ENCODE measurements at regions not wholly inside any gene's neighbourhood (a gene's known extent, or its start where the extent isn't known, plus 50 kb on each side); places are given as distances from the start of the nearest gene placed in this dataset.
A peak's percentile ranks its signal among the peaks of the same experiment; 100 is the strongest.
"Not testable (repeated sequence)": the region's sequence is repeated elsewhere in the genome, so short reads cannot be mapped to it uniquely, and the experiment has no call there.

GRCh38 chr4:94014484-94015136 lies 186.1 kb downstream of the ATOH1 start:
- no peak for DNase-seq

DNA sequence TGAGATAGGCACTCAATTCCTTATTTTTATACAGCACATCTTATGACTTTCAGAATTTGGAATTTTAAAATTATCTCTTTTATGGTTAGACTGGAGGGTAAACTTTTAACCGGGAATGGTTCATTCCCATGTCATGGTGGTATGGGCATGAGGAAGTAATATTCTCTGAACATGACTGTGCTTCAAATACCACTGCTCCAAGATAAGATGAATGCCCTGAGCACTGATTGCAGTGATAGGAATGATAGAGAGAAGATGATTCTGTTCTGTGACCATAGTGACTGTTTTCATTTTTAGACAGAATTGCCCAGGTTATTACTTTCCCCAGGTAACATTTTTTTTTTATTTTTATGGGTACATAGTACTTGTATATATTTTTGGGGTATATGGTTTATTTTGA lies 187.4 kb downstream of the ATOH1 start:
- DNase-seq = no peak

GRCh38 chr4:94032754-94033153 lies 174.9 kb upstream of the SMARCAD1 start:
- DNase-seq = no peak

DNA sequence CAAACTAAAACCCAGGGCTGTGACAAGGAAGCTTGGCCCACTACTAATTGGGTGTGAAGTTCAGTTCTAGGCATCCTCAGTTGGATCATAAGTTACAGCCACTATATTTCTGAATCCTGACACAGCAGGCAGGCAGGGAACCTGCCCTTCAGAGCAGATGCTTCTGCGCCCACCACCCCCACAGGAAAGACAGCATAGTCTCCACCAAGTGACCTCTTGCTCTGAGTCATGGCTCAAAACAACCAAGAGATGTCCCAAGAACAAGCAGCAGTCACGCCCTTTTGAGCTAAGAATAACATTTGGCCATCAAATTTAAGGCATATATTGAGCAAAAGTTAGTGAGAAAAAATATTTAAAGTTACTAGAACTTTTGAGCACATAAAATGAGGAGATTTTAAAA lies 170.7 kb upstream of the SMARCAD1 start:
- no peak for DNase-seq

GRCh38 chr4:94038195-94038594 lies 169.5 kb upstream of the SMARCAD1 start:
- no peak for DNase-seq

- DNase-seq = no peak
Measured at GRCh38 chr4:94039226-94039625, 168.4 kb upstream of the SMARCAD1 start.

GRCh38 chr4:94044471-94044870 lies 163.2 kb upstream of the SMARCAD1 start:
- not testable (repeated sequence) for DNase-seq

DNA sequence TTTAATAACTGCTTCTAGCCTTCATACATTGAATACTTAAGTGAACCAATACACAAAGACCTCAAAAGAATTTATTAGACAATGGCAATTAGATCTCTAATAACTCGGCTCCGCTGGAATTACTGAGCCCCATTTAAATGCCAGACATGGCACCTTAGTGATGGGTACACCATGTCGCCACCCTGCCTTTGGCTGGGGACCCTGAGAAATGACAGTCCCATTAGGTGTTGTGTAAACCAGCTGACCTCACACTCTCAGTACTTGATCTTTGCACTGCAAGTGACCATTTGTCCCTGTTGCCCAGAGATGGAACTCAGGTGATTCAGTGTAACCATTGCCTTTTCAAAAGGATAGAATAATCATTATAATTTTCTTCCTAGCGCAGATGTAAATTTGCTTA lies 144.6 kb upstream of the SMARCAD1 start:
- no peak for DNase-seq

DNA sequence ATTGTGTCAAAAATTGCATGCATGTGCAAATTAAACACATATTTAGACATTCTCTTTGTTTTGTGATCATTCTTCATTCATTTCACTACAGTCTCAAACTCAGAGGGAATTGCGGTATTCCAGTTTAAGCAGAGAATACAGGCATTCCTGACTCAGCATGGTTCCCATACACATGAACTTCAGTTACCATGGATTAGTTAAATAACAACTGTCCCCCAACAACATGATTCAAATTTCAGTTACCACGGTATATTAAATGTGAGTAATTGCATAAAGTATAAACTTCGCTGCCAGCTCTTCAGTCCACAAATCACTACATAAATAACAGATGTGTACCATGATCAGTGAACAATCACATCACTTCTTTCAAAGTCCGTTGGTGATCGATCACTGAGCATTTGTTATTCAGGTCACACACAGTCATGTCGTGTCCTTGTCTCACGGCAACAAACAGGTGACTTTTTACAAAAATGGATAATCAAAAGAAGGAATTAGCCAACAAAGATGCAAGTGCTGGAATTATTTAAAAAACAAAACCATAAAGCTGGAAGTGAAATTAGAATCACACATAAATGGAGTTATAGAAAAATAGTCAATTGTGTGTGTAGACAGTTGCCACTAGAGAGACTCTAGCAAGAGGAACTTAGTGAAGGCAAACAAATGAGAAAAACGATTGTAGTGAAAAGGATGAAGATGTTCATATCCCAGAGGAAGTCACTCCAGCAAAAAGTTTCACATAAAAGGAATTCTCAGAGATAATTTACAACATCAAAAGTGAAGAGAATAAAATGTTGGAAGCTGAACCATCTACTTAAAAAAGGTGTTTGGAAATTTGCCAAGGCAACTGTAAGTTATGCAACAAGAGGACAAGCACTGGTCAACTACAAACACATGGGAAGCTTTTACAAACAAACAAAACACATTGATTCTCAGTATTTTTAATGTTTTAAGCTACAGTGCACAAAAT lies 138.6 kb upstream of the SMARCAD1 start:
- no peak for DNase-seq

- no peak for DNase-seq
Measured at GRCh38 chr4:94076498-94076897, 131.2 kb upstream of the SMARCAD1 start.

- no peak for DNase-seq
Measured at GRCh38 chr4:94084155-94084554, 123.5 kb upstream of the SMARCAD1 start.

- DNase-seq = not testable (repeated sequence)
Measured at GRCh38 chr4:94099141-94099540, 108.5 kb upstream of the SMARCAD1 start.

DNA sequence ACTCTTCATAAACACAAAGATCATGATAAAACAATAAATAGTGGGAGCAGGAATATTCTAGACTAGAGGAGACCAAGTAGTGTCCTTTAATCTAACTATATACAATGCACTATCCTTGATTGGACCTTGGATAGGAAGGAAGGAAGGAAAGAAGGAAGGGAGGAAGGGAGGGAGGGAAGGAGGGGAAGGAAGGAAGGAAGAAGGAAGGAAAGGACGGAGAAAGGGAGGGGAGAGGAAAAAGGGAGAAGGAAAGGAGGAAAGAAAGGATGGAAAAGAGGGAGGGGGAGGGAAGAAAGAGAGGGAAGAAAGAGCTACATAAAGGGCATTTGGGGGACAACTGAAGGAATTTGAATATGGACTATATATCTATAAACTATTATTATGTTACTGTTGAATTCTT lies 95.0 kb upstream of the SMARCAD1 start:
- DNase-seq = no peak

DNA sequence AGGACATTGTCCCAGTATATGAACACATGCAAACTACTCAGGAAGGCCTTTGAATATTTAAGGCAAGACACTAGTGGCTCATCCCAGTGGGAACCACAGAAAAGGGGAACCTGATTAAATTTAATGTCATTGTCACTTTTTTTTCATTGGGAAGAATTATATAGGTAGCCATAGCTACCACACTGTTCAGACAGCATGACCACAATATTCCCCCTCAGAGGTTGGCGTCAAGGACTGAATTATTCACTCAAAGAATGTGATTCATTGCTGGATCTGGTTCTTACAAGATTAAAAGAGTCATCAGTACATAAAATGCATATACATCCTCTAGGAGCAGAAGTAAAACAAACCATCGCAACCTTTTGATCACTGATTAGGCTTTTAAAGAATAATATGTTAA lies 92.0 kb upstream of the SMARCAD1 start:
- DNase-seq = no peak

DNA sequence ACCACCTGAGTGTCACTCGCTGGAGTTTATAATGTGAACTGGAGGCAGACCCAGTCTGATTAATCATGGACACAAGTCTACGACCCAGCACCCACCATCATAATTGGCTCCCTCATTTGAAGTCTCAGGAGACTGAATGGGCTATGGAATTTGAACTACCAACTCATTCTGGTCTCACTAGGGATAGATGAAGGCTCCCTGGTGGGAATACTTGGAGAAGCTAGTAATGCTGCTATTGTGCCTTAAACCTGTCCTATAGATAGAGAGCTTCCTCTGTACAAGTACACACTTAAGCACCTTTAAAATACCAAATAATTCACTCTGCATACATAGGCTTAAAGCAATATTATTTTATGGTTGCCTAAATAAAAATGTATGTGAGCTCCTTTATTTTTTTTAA lies 90.8 kb upstream of the SMARCAD1 start:
- no peak for DNase-seq

GRCh38 chr4:94126669-94127068 lies 81.0 kb upstream of the SMARCAD1 start:
- DNase-seq = no peak

DNA sequence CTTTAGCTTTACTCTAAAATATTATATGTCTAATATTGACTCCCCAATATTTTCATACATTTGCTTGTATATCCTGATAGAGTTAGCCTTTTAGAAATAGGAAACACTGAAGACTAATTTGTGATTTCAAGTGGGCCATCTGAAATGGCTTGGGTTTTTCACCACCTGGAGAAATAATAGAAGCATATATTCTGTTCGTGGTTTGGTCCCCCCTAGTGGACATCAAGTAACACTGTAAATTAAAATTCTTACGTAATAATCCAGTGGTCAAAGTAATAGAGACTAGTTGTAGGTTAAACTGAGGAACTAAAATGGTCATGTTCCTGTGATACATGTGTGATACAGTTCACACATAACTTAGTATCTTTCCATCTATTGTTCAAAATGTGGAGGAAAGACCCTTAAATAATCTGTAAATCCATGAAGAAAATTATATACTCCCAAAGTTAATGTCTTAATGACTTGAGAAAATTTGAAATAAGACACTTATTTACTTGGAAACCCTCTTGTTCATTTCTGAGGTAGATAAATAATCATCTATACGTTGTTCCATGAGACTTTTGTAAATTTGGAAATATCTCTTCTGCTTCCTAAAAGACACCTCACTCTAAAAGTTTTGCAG lies 79.8 kb upstream of the SMARCAD1 start:
- DNase-seq = peak in 1 of 2 experiments; percentile 13

DNA sequence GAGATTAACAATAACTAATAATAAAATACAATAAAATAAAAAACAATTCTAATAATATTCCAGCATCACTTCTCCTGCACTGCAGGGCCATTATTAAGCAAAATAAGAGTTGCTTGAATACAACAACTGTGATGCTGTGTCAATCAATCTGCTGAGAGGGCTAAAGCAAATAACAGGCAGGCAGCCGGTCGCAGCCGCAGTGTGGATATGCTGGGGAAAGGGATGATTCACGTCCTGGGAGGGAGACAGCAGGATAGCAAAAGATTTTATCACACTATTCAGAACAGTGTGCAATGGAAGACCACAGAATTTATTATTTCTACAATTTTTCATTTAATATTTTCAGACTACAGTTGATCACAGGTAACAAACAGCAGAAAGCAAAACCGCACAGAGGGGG lies 76.5 kb upstream of the SMARCAD1 start:
- no peak for DNase-seq

GRCh38 chr4:94135701-94136100 lies 72.0 kb upstream of the SMARCAD1 start:
- DNase-seq = no peak

GRCh38 chr4:94139931-94140612 lies 67.6 kb upstream of the SMARCAD1 start:
- DNase-seq = no peak

DNA sequence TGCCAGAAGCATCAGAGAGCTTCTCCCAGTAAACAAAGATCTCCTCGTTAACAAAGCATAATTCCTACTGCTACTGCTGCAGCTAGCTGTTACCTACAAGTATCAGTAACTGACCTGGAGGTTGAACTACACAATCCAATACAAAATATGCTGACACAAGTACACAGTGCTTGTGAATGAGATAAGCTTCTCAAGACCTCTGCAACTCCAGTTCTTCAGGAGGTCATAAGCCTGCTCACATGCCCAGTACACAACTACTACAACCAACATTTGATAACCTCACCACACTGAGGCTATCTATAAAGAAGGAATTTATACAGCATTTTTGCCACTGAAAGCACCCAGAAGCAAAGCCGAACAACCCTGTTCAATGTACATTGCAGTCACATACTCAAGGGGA lies 66.7 kb upstream of the SMARCAD1 start:
- no peak for DNase-seq

DNA sequence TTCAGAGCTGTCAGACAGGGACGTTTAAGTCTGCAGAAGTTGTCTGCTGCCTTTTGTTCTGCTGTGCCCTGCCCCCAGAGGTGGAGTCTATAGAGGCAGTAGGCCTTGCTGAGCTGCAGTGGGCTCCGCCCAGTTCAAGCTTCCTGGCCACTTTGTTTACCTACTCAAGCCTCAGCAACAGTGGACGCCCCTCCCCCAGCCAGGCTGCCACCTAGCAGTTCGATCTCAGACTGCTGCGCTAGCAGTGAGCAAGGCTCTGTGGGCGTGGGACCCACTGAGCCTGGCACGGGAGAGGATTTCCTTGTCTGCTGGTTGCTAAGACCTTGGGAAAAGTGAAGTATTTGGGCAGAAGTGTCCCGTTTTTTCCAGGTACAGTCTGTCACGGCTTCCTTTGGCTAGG lies 59.6 kb upstream of the SMARCAD1 start:
- peak; percentile 18 to 43 for DNase-seq

GRCh38 chr4:94152466-94152865 lies 55.2 kb upstream of the SMARCAD1 start:
- DNase-seq = no peak
